H1 (cell line): ENCODE measurements at regions not wholly inside any gene's neighbourhood (a gene's known extent, or its start where the extent isn't known, plus 50 kb on each side); places are given as distances from the start of the nearest gene placed in this dataset.

Source experiments
- CTCF ChIA-PET: fragments of 300-600 bp; sonication (Branson Sonifier 250); formaldehyde crosslinking; loops from one replicate; lab custom pipeline; 2021; ENCODE audit not compliant: partially characterized antibody; lab: Charles Lee
- POLR2A ChIA-PET: fragments of 300-600 bp; sonication (Branson Sonifier 250); formaldehyde crosslinking; loops from one replicate; lab custom pipeline; 2021; ENCODE audit warnings: inconsistent platforms; ENCODE audit not compliant: partially characterized antibody; lab: Charles Lee
- DNase-seq, 2 experiments: peaks; one replicate each; pipeline versions ENCODE4 v3.0.0 to v3.0.0-alpha.2; 2010 to 2022; ENCODE audit warnings: low spot score in 2 of 2, low read depth in 1 of 2, mixed read lengths in 1 of 2
- FAIRE-seq: peaks from 2 replicates; lab custom pipeline; 2011; peaks lifted over from hg19 to GRCh38; lab: Jason Lieb, UNC
- H2AFZ ChIP-seq: 2 replicates; pipeline ENCODE4 v1.8.1; 2012; ENCODE audit warnings: low read length, inconsistent platforms
- H2AK5ac ChIP-seq: 2 replicates; pipeline ENCODE4 v1.6.1; 2013; ENCODE audit warnings: low read depth, low read length
- H2BK120ac ChIP-seq: replicated peaks from 2 replicates; pipeline ENCODE3; 2013; ENCODE audit warnings: low read depth, low read length, inconsistent platforms
- H2BK12ac ChIP-seq: 2 replicates; pipeline ENCODE4 v1.6.1; 2013; ENCODE audit warnings: low read depth, low read length
- H2BK15ac ChIP-seq: 2 replicates; pipeline ENCODE4 v1.6.1; 2013; ENCODE audit warnings: low read length
- H2BK20ac ChIP-seq: 2 replicates; pipeline ENCODE4 v1.6.1; 2013; ENCODE audit warnings: low read length
- H2BK5ac ChIP-seq: 2 replicates; pipeline ENCODE4 v1.6.1; 2013; ENCODE audit warnings: low read depth, low read length
- H3K14ac ChIP-seq: 2 replicates; pipeline ENCODE4 v1.6.1; 2013; ENCODE audit warnings: inconsistent platforms; ENCODE audit not compliant: insufficient read length
- H3K18ac ChIP-seq: 2 replicates; pipeline ENCODE4 v1.6.1; 2013; ENCODE audit warnings: low read length; ENCODE audit errors: extremely low read depth
- H3K23ac ChIP-seq: 2 replicates; pipeline ENCODE4 v1.6.1; 2013; ENCODE audit warnings: inconsistent platforms; ENCODE audit not compliant: insufficient read length
- H3K23me2 ChIP-seq: 2 replicates; pipeline ENCODE4 v1.6.1; 2013; ENCODE audit warnings: low read depth, low read length
- H3K27ac ChIP-seq: 2 replicates; pipeline ENCODE4 v1.6.1; 2011; ENCODE audit warnings: low read depth, low read length, inconsistent platforms
- H3K27me3 ChIP-seq, 4 experiments: replicated peaks in 1 of 4; 1 replicate in 1 of 4; 2 replicates in 3 of 4; pipeline versions ENCODE4 v1.6.1 to v1.8.1; 2011 to 2013; ENCODE audit warnings: low read length in 3 of 4, mild to moderate bottlenecking in 3 of 4, inconsistent platforms in 2 of 4, mixed read lengths in 2 of 4, moderate library complexity in 1 of 4; ENCODE audit not compliant: control insufficient read depth in 3 of 4, insufficient read depth in 3 of 4; ENCODE audit errors: extremely low read depth in 1 of 4
- H3K36me3 ChIP-seq, 4 experiments: 2 replicates each; pipeline versions ENCODE4 v1.6.1 to v1.8.1; 2011 to 2013; ENCODE audit warnings: mild to moderate bottlenecking in 4 of 4, low read length in 3 of 4, moderate library complexity in 2 of 4, control low read depth in 1 of 4, inconsistent platforms in 1 of 4; ENCODE audit not compliant: insufficient read depth in 4 of 4, control insufficient read depth in 2 of 4
- H3K4ac ChIP-seq: replicated peaks from 2 replicates; pipeline ENCODE3; 2013; ENCODE audit warnings: low read length, low read depth, mixed read lengths, inconsistent platforms; ENCODE audit not compliant: insufficient read length
- H3K4me1 ChIP-seq, 4 experiments: replicated peaks in 1 of 4; 1 replicate in 1 of 4; 2 replicates in 3 of 4; pipeline versions ENCODE4 v1.6.1 to v1.8.1; 2011 to 2013; ENCODE audit warnings: low read length in 3 of 4, inconsistent platforms in 2 of 4, mixed read lengths in 1 of 4; ENCODE audit not compliant: insufficient read depth in 4 of 4, control insufficient read depth in 3 of 4
- H3K4me2 ChIP-seq, 2 experiments: 2 replicates each; pipeline versions ENCODE4 v1.6.1 to v1.8.1; 2011 to 2013; ENCODE audit warnings: low read depth in 2 of 2, low read length in 2 of 2, control low read depth in 1 of 2, inconsistent platforms in 1 of 2, mild to moderate bottlenecking in 1 of 2; ENCODE audit not compliant: insufficient read depth in 1 of 2
- H3K4me3 ChIP-seq, 4 experiments: fragments of 200-600, 300-600 bp in 1 of 4; sonication (generic), shearing (Covaris generic), sonication (Bioruptor Twin) in 1 of 4; 2 replicates each; pipeline versions ENCODE4 v1.5.1 to v1.8.1; 2011 to 2016; ENCODE audit warnings: low read length in 4 of 4, low read depth in 3 of 4, control low read depth in 2 of 4, inconsistent platforms in 2 of 4, mild to moderate bottlenecking in 2 of 4, mixed read lengths in 1 of 4, moderate library complexity in 1 of 4; ENCODE audit not compliant: insufficient read depth in 2 of 4; ENCODE audit errors: extremely low read depth in 1 of 4
- H3K56ac ChIP-seq: replicated peaks from 2 replicates; pipeline ENCODE3; 2013; ENCODE audit warnings: low read depth, mild to moderate bottlenecking, mixed read lengths, low read length, inconsistent platforms; ENCODE audit not compliant: insufficient read length
- H3K79me1 ChIP-seq: 2 replicates; pipeline ENCODE4 v1.6.1; 2013; ENCODE audit warnings: low read depth, low read length, control low read depth
- H3K79me2 ChIP-seq, 2 experiments: 2 replicates each; pipeline versions ENCODE4 v1.6.1 to v1.8.1; 2012 to 2013; ENCODE audit warnings: low read length in 2 of 2, mild to moderate bottlenecking in 2 of 2, inconsistent platforms in 1 of 2; ENCODE audit not compliant: insufficient read depth in 2 of 2, control insufficient read depth in 1 of 2
- H3K9ac ChIP-seq, 4 experiments: replicated peaks in 1 of 4; 1 replicate in 1 of 4; 2 replicates in 3 of 4; pipeline versions ENCODE4 v1.6.1 to v1.8.1; 2011 to 2013; ENCODE audit warnings: low read depth in 3 of 4, low read length in 3 of 4, control low read depth in 2 of 4, mild to moderate bottlenecking in 2 of 4, moderate library complexity in 2 of 4, inconsistent platforms in 1 of 4; ENCODE audit errors: extremely low read depth in 1 of 4
- H3K9me3 ChIP-seq, 2 experiments: 2 replicates each; pipeline versions ENCODE4 v1.6.1 to v1.8.1; 2012 to 2013; ENCODE audit warnings: mild to moderate bottlenecking in 2 of 2, moderate library complexity in 2 of 2, control low read depth in 1 of 2, inconsistent platforms in 1 of 2, low read depth in 1 of 2, low read length in 1 of 2, mixed read lengths in 1 of 2; ENCODE audit not compliant: insufficient read depth in 2 of 2
- H4K20me1 ChIP-seq, 2 experiments: replicated peaks in 1 of 2; 2 replicates each; pipeline versions ENCODE3 to v1.8.1; 2011 to 2013; ENCODE audit warnings: inconsistent platforms in 2 of 2, low read length in 2 of 2, mild to moderate bottlenecking in 1 of 2; ENCODE audit not compliant: insufficient read depth in 2 of 2, control insufficient read depth in 1 of 2
- H4K5ac ChIP-seq: 2 replicates; pipeline ENCODE4 v1.6.1; 2013; ENCODE audit warnings: low read length, low read depth, mixed read lengths, inconsistent platforms; ENCODE audit not compliant: insufficient read length
- H4K8ac ChIP-seq: 2 replicates; pipeline ENCODE4 v1.8.0; 2013; ENCODE audit warnings: mild to moderate bottlenecking, moderate library complexity, low read length, inconsistent platforms; ENCODE audit not compliant: insufficient read depth; ENCODE audit errors: extremely low read depth
- H4K91ac ChIP-seq: replicated peaks from 2 replicates; pipeline ENCODE3; 2013; ENCODE audit warnings: low read length, mixed read lengths, inconsistent platforms; ENCODE audit not compliant: insufficient read length
- BCL11A ChIP-seq, 2 experiments: IDR thresholded peaks; one replicate each; pipeline ENCODE4 v1.6.1; 2011; ENCODE audit warnings: low read depth in 2 of 2, low read length in 2 of 2, mild to moderate bottlenecking in 2 of 2
- CTCF ChIP-seq, 3 experiments: IDR thresholded peaks; 1 replicate in 2 of 3; 2 replicates in 1 of 3; pipeline versions ENCODE4 v1.5.1 to v1.6.1; 2011; ENCODE audit warnings: low read length in 3 of 3, mild to moderate bottlenecking in 3 of 3, inconsistent platforms in 2 of 3, low read depth in 1 of 3, moderate library complexity in 1 of 3; ENCODE audit not compliant: insufficient read depth in 1 of 3; ENCODE audit errors: control extremely low read depth in 1 of 3
- E2F6 ChIP-seq: IDR thresholded peaks from 2 replicates; pipeline ENCODE4 v1.6.1; 2012; ENCODE audit warnings: inconsistent platforms
- EZH2 ChIP-seq: fragments of 200-600 bp; sonication (generic); IDR thresholded peaks from 2 replicates; pipeline ENCODE4 v1.7.1; 2012; ENCODE audit warnings: low read depth, mild to moderate bottlenecking, moderate library complexity, low read length, inconsistent platforms; ENCODE audit not compliant: severe bottlenecking
- RAD21 ChIP-seq, 2 experiments: IDR thresholded peaks in 1 of 2; conservative IDR thresholded peaks in 1 of 2; 2 replicates each; pipeline ENCODE4 v1.6.1; 2011; ENCODE audit warnings: low read depth in 2 of 2, low read length in 2 of 2, improper control_type of control experiment in 1 of 2, inconsistent platforms in 1 of 2, mild to moderate bottlenecking in 1 of 2, moderate library complexity in 1 of 2
- RXRA ChIP-seq: IDR thresholded peaks from 2 replicates; pipeline ENCODE4 v1.6.1; 2011; ENCODE audit warnings: low read depth, mild to moderate bottlenecking, low read length, moderate library complexity; ENCODE audit not compliant: insufficient read depth
- SIX5 ChIP-seq: IDR thresholded peaks from 2 replicates; pipeline ENCODE4 v1.6.1; 2011; ENCODE audit warnings: mild to moderate bottlenecking, low read depth, low read length
- TBP ChIP-seq: IDR thresholded peaks from 2 replicates; pipeline ENCODE4 v1.6.1; 2011; ENCODE audit warnings: low read depth, low read length, improper control_type of control experiment
- ZNF274 ChIP-seq: IDR thresholded peaks from 2 replicates; pipeline ENCODE4 v1.7.0; 2012; ENCODE audit warnings: low read length, borderline replicate concordance; ENCODE audit errors: extremely low read depth
- WGBS, 2 experiments: shearing (Covaris generic) in 1 of 2; methylation state at CpG; one replicate each; pipeline versions ENCODE4 v1.1.6 to v1.1.7; 2013 to 2015; ENCODE audit warnings: low lambda C conversion rate in 2 of 2, mixed read lengths in 2 of 2, inconsistent platforms in 1 of 2, low coverage in 1 of 2, missing lambda C conversion rate in 1 of 2; ENCODE audit not compliant: insufficient replicate concordance in 2 of 2, insufficient coverage in 1 of 2, insufficient read length in 1 of 2; ENCODE audit errors: extremely low coverage in 1 of 2, missing lambda C conversion rate in 1 of 2; 5-methylcytosine and 5-hydroxymethylcytosine counted together

- H3K23me2 ChIP-seq: no peaks in the 10 kb centered on the region
- no peak overlapping the region for H2BK20ac ChIP-seq
- H3K4me2 ChIP-seq: no peak overlapping the region
- H3K56ac ChIP-seq: no peak overlapping the region
- no peak overlapping the region for H3K14ac ChIP-seq
- no peaks in the 10 kb centered on the region for H3K79me2 ChIP-seq
- no peak overlapping the region for H3K4ac ChIP-seq
- no peaks in the 10 kb centered on the region for H3K27me3 ChIP-seq
- no peak overlapping the region; the same call in 1 of the 2 replicates for H2AFZ ChIP-seq
- FAIRE-seq: no peak
- no peak overlapping the region for H2BK15ac ChIP-seq
- H2AK5ac ChIP-seq: no peak overlapping the region
- H3K23ac ChIP-seq: no peak overlapping the region
- H3K27ac ChIP-seq: no peak overlapping the region
- no peak overlapping the region for H2BK120ac ChIP-seq
- DNase-seq: no peak
- H3K18ac ChIP-seq: no peak overlapping the region
- H4K91ac ChIP-seq: no peak overlapping the region
- no peak overlapping the region for H2BK12ac ChIP-seq
- no peaks in the 10 kb centered on the region for H3K9me3 ChIP-seq
- no peaks in the 10 kb centered on the region for H4K20me1 ChIP-seq
- no peaks in the 10 kb centered on the region for H3K79me1 ChIP-seq
- H4K8ac ChIP-seq: no peak overlapping the region
- CTCF ChIA-PET: interaction anchor here (0.8 kb wide), 1 partner anchor 426 kb away, joined by 3 read pairs; no protein-coding TSS in a partner anchor
- no peak overlapping the region for H4K5ac ChIP-seq
- H3K9ac ChIP-seq: no peak overlapping the region
- POLR2A ChIA-PET: no interaction called here
- WGBS, 2 experiments: 91% methylated on average over 22 of the region's 22 CpGs; no CpG with 5 or more reads in 1 of the 2 experiments
- no peak overlapping the region for H2BK5ac ChIP-seq
- no peaks in the 10 kb centered on the region for H3K4me1 ChIP-seq
- H3K4me3 ChIP-seq: no peak overlapping the region
- no peaks in the 10 kb centered on the region for H3K36me3 ChIP-seq
- TF ChIP-seq BCL11A (IDR thresholded peaks at IDR 0.05; ENCODE audit: low read depth in 2 of 2, low read length in 2 of 2) (no peak), RAD21 (IDR thresholded peaks at IDR 0.05 in 1 of 2, conservative IDR thresholded peaks at IDR 0.05 in 1 of 2; ENCODE audit: low read depth in 2 of 2, low read length in 2 of 2) (no peak), E2F6 (no peak), CTCF (IDR thresholded peaks at IDR 0.05; ENCODE audit: control extremely low read depth in 1 of 3, insufficient read depth in 1 of 3, low read depth in 1 of 3, low read length in 3 of 3) (no peak), ZNF274 (no peak), RXRA (no peak), EZH2 (no peak), TBP (no peak), SIX5 (no peak)
These were observed 57.9 kb upstream of the MAF start for GRCh38 chr16:79658301-79659033.
